Progenitor cell of endocrine pancreas (in vitro differentiated cells): ENCODE measurements at regions not wholly inside any gene's neighbourhood (a gene's known extent, or its start where the extent isn't known, plus 50 kb on each side); places are given as distances from the start of the nearest gene placed in this dataset.

Experiments used
- DNase-seq: peaks from one replicate; pipeline ENCODE4 v3.0.0; 2021; ENCODE audit warnings: low spot score; ENCODE audit not compliant: unreplicated experiment
- H3K27ac Mint-ChIP-seq: 2 replicates; pipeline ENCODE4 v1.8.0; 2021; ENCODE audit warnings: mild to moderate bottlenecking, moderate library complexity, mixed read lengths
- H3K27me3 Mint-ChIP-seq: 2 replicates; pipeline ENCODE4 v1.8.0; 2021; ENCODE audit warnings: mixed read lengths
- H3K36me3 Mint-ChIP-seq: 2 replicates; pipeline ENCODE4 v1.8.0; 2022; ENCODE audit warnings: mixed read lengths; ENCODE audit not compliant: insufficient read depth
- H3K4me1 Mint-ChIP-seq: 2 replicates; pipeline ENCODE4 v1.8.0; 2021; ENCODE audit warnings: low read depth, mixed read lengths
- H3K4me3 Mint-ChIP-seq: 2 replicates; pipeline ENCODE4 v1.8.0; 2021; ENCODE audit warnings: low read depth, mild to moderate bottlenecking, moderate library complexity, mixed read lengths
- H3K9me3 Mint-ChIP-seq: 2 replicates; pipeline ENCODE4 v1.8.0; 2021; ENCODE audit warnings: low read depth, mixed read lengths
- TF ChIP-seq, protein P1 (sequence below): fragments of 200-600 bp; sonication (generic); IDR thresholded peaks from one replicate; pipeline ENCODE4 v1.5.0; 2021; ENCODE audit warnings: antibody characterized with exemption, mild to moderate bottlenecking; ENCODE audit not compliant: unreplicated experiment

DNA sequence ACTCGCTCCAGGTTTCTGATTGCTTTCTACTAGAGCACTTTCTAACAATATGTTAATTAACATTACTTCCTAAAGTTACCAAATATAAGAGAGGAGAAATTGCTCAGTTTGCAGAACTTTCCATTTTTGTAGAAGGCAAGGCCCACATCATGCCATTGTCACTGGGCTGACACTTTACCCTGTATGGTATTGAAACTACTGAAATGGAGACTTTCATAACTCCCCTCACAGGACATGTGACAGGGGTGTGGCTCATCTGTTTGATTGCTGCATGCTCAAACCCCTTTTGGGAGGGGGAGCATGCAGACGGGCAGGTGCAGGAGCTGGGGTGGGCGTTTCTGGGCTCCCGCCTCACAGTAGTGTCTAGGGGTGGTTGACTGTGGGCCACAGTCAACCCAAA, 206.3 kb upstream of the GHR start:
- no peak for DNase-seq
- Mint-ChIP-seq H3K27ac (no peak overlapping the region), H3K9me3 (peaks cover 3% of the 10 kb centered on the region), H3K27me3 (no peaks in the 10 kb centered on the region), H3K36me3 (no peaks in the 10 kb centered on the region), H3K4me1 (no peaks in the 10 kb centered on the region), H3K4me3 (no peak overlapping the region)
- TF ChIP-seq, protein P1, sequence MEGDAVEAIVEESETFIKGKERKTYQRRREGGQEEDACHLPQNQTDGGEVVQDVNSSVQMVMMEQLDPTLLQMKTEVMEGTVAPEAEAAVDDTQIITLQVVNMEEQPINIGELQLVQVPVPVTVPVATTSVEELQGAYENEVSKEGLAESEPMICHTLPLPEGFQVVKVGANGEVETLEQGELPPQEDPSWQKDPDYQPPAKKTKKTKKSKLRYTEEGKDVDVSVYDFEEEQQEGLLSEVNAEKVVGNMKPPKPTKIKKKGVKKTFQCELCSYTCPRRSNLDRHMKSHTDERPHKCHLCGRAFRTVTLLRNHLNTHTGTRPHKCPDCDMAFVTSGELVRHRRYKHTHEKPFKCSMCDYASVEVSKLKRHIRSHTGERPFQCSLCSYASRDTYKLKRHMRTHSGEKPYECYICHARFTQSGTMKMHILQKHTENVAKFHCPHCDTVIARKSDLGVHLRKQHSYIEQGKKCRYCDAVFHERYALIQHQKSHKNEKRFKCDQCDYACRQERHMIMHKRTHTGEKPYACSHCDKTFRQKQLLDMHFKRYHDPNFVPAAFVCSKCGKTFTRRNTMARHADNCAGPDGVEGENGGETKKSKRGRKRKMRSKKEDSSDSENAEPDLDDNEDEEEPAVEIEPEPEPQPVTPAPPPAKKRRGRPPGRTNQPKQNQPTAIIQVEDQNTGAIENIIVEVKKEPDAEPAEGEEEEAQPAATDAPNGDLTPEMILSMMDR: no peak

DNA sequence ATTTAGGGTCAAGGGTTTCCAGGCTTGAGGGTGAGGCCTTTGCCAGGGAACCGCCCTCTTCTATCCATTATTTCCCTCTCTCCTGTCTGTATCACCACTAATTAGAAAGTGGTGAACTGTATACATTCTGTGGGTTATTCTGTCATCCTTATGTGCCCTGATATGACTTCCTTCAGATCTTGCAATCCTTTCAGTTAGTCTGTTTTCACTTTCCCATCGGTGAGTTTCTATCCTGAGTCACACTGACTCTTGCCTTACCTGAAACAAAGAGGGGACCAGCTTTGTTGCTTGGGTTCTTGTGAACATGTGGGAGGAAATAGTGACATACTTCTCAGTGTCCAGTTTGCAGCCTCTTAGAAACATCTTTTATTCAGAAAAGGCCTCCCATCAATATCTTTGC, 205.4 kb upstream of the GHR start:
- Mint-ChIP-seq H3K9me3 (peaks cover under 1% of the 10 kb centered on the region), H3K27me3 (no peaks in the 10 kb centered on the region), H3K4me1 (no peaks in the 10 kb centered on the region), H3K27ac (no peak overlapping the region), H3K4me3 (no peak overlapping the region), H3K36me3 (no peaks in the 10 kb centered on the region)
- TF ChIP-seq, protein P1: no peak
- DNase-seq: no peak

DNA sequence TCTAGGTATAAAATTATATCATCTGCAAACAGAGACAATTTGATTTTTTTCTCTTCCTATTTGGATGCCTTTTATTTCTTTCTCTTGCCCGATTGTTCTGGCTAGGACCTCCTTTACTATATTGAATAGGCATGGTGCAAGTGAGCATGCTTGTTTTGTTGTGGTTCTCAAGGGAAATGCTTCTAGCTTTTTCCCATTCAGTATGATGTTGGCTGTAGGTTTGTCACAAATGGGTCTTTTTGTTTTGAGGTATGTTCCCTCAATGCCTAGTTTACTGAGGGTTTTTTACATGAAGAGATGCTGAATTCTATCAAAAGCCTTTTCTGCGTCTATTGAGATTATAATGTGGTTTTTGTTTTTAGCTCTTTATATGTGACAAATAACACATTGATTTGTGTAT, 198.2 kb upstream of the GHR start:
- no peak overlapping the region for H3K27ac Mint-ChIP-seq
- no peak for DNase-seq
- TF ChIP-seq, protein P1: no peak
- H3K4me1 Mint-ChIP-seq: no peaks in the 10 kb centered on the region
- no peaks in the 10 kb centered on the region for H3K27me3 Mint-ChIP-seq
- H3K9me3 Mint-ChIP-seq: no peaks in the 10 kb centered on the region
- no peaks in the 10 kb centered on the region for H3K36me3 Mint-ChIP-seq
- no peak overlapping the region for H3K4me3 Mint-ChIP-seq

DNA sequence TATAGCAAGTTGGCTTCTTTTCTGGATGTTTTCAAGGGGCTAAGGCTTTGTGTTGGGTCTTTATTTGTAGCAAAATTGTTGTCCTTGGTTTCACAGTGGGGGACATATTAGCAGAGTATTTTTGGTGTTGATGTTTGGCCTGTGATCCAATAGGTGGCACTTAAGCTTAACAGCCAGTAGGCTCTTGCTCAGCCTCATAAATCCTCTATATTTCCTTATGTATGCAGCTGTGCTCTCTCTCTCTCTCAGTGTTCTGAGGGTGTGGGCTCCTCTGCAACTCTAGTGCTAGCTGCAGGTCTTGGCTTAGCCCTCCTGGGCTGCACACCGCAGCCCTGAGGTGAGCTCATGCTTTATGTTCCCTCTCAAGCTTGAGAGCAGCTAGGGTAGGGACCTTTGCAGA, 195.0 kb upstream of the GHR start:
- no peaks in the 10 kb centered on the region for H3K9me3 Mint-ChIP-seq
- TF ChIP-seq, protein P1: no peak
- no peaks in the 10 kb centered on the region for H3K27me3 Mint-ChIP-seq
- H3K36me3 Mint-ChIP-seq: no peaks in the 10 kb centered on the region
- H3K27ac Mint-ChIP-seq: no peak overlapping the region
- DNase-seq: no peak
- H3K4me3 Mint-ChIP-seq: no peak overlapping the region
- no peaks in the 10 kb centered on the region for H3K4me1 Mint-ChIP-seq

DNA sequence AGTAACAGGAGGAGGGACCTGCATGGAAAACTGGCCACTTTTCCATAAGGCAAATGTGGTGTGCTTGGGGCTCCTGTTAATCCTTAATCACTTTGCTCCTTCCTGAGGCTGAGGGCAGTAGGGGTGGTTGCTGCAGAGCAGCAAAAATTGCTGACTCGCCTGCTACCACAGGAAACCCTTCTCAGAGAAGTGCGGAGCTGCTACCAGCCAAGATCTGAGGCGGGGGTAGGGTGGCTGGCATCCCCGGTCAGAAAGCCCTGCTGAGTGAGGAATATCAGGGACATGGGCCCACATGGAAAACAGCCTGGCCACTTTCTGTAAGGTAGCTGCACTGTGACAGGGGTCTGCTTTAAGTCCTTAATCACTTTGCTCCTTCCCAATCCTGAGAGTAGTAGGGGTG, 192.4 kb upstream of the GHR start:
- Mint-ChIP-seq H3K4me1 (no peaks in the 10 kb centered on the region), H3K27me3 (no peaks in the 10 kb centered on the region), H3K27ac (peak overlapping the region; percentile 33), H3K4me3 (no peak overlapping the region), H3K36me3 (no peaks in the 10 kb centered on the region), H3K9me3 (no peaks in the 10 kb centered on the region)
- no peak for DNase-seq
- TF ChIP-seq, protein P1: no peak
